Prostate gland (tissue), 2 donors: ENCODE measurements at regions not wholly inside any gene's neighbourhood (a gene's known extent, or its start where the extent isn't known, plus 50 kb on each side); places are given as distances from the start of the nearest gene placed in this dataset.

Experiments
- POLR2AphosphoS5 ChIP-seq: sonication (generic); formaldehyde crosslinking; IDR thresholded peaks from one replicate; pipeline ENCODE4 v1.6.1; 2017; ENCODE audit warnings: antibody characterized with exemption
- TF ChIP-seq, protein P1 (sequence below), 4 experiments: fragments of 200-600 bp in 2 of 4; fragments of 450-650 bp in 2 of 4; sonication (generic) in 2 of 4; IDR thresholded peaks; 1 replicate in 3 of 4; 2 replicates in 1 of 4; pipeline ENCODE4 v1.5.1; 2016 to 2019; ENCODE audit warnings: antibody characterized with exemption in 4 of 4, mild to moderate bottlenecking in 2 of 4, moderate library complexity in 2 of 4

- no peak for TF ChIP-seq POLR2AphosphoS5
- TF ChIP-seq, protein P1, sequence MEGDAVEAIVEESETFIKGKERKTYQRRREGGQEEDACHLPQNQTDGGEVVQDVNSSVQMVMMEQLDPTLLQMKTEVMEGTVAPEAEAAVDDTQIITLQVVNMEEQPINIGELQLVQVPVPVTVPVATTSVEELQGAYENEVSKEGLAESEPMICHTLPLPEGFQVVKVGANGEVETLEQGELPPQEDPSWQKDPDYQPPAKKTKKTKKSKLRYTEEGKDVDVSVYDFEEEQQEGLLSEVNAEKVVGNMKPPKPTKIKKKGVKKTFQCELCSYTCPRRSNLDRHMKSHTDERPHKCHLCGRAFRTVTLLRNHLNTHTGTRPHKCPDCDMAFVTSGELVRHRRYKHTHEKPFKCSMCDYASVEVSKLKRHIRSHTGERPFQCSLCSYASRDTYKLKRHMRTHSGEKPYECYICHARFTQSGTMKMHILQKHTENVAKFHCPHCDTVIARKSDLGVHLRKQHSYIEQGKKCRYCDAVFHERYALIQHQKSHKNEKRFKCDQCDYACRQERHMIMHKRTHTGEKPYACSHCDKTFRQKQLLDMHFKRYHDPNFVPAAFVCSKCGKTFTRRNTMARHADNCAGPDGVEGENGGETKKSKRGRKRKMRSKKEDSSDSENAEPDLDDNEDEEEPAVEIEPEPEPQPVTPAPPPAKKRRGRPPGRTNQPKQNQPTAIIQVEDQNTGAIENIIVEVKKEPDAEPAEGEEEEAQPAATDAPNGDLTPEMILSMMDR (IDR thresholded peaks at IDR 0.05): no peak
Measured at GRCh38 chr3:106756901-106757300, 620.3 kb upstream of the CCDC54 start.
